DMS114 treated with DMSO at 0.1 percent for 48 hours (cell line): ENCODE measurements at regions not wholly inside any gene's neighbourhood (a gene's known extent, or its start where the extent isn't known, plus 50 kb on each side); places are given as distances from the start of the nearest gene placed in this dataset.
"Not testable (repeated sequence)": the region's sequence is repeated elsewhere in the genome, so short reads cannot be mapped to it uniquely, and the experiment has no call there.

Experiments used
- DNase-seq: peaks from one replicate; lab custom pipeline; 2025; ENCODE audit not compliant: unreplicated experiment; lab: John Stamatoyannopoulos, UW

DNA sequence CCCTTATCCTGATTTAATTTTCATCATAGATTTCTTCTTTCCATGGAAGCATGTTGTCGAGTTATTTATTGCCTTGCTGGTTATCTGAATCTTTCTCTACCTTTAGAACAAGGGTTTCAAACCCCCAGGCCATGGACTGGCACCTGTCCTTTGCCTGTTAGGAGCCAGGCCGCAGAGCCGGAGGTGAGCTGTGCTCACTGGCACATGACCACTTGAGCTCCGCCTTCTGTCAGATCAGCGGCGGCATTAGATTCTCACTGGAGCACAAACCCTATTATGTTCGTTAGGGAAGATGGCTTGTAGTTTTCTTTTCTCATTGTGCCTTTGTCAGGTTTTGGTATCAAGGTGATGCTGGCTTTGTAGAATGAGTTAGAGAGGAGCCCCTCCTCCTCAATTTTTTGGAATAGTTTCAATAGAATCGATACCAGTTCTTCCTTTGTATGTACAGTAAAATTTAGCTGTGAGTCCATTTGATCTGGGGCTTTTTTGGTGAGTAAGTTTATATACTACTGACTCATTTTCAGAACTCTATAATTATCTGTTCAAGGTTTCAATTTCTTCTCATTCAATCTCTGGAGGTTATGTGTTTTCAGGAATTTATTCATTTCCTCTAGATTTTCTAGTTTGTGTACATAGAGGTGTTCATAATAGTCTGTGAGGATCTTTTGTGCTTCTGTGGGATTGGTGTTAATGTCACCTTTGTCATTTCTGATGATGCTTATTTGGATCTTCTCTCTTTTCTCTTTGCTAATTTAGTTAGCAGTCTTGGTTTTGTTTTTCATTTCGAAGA lies 668.0 kb upstream of the FAM98A start:
- no peak for DNase-seq

DNA sequence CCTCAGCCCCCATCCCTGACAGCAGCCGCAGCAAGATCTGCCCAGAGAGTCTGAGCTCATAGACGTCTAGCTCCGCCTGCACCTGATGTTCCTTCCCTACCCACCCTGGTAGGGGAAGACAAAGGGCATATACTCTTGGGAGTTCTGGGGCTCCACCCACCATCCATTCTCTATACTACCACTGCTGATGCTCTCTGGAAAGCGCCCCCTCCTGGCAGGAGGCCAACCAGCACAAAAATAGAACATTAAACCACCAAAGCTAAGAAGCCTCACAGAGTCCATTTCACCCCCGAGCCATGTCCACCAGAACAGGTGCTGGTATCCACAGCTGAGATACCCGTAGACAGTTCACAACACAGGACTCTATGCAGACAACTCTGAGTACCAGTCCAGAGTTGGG lies 662.6 kb upstream of the FAM98A start:
- no peak for DNase-seq

GRCh38 chr2:34254272-34254878 lies 655.3 kb upstream of the FAM98A start:
- no peak for DNase-seq

- DNase-seq = no peak
Measured at GRCh38 chr2:34252111-34252510, 653.0 kb upstream of the FAM98A start.

- no peak for DNase-seq
Measured at GRCh38 chr2:34251578-34251977, 652.5 kb upstream of the FAM98A start.

DNA sequence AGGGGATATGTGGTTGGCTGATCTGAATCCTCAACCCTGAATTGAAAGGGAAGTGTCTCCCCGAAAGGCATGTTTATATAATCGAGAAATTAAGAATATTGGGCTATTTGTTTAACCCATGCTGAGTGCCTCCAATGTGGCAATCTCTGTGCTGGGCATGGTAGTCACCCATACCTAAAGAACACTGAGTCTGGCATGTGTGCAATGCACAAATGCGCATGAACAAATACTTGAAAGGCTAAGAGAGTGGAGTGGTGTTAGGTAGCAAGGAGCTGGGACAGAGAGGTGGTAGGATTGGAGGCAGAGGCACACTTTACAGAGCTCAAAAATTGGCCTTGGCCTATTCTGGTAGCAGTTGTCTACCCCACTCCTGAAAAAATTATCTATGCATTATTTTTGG lies 645.1 kb upstream of the FAM98A start:
- no peak for DNase-seq

DNA sequence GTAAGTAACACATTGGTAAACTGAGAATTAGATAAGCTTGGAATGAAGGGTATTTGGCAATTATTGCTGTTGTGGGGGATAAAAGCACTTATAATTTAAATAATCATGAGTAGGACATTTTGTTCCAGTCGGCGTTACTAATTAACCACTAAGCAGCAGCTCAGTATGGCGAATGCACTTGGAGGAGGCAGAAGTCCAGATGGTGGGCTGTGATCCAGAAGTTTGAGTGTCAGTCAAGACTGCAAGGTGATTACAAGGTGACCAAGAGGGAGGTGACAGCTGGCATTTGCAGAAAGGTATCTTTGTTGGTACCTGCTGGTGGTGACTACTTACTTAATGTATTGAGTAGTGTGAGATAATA lies 643.6 kb upstream of the FAM98A start:
- DNase-seq = no peak

- no peak for DNase-seq
Measured at GRCh38 chr2:34241905-34242762, 643.0 kb upstream of the FAM98A start.

GRCh38 chr2:34239511-34239910 lies 640.4 kb upstream of the FAM98A start:
- DNase-seq = no peak

DNA sequence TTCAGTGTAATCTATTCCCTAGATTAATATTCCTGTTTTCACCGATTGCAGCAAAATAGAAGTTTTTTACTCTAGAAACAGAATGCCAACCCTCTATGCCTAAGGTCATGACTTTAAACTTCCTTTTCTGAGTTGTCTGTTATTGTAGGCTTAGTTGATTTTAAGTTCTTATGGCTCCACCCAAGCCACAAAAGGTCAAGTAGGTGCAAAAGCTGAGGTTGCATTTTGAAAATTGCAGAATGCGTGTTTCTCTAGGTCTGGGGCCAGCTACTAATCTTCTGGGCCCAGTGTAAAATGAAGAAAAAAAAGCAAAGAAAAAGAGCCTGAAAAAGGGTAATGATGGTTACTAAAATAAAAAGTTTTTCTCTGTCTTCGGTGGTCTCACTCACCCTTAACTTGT lies 635.7 kb upstream of the FAM98A start:
- DNase-seq = no peak

DNA sequence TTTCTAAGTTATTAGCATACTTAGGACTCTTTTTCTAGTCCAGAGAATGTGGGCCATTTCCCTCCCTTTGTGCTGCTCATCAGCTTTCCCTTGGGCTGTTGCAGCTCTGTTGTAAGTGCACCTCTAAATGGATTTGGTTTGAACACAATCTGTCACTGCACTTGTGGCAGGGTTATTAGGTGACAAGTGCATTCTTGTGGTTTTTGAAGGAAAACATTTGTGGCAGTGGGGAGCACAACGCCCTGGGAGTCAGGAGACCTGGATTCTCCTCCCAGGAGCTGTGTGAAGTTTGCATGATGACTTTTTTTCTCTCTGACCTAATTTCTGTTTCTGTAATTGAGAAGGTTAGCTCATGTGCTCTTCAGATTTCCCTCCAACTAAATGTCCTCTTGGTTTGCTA lies 630.9 kb upstream of the FAM98A start:
- no peak for DNase-seq

DNA sequence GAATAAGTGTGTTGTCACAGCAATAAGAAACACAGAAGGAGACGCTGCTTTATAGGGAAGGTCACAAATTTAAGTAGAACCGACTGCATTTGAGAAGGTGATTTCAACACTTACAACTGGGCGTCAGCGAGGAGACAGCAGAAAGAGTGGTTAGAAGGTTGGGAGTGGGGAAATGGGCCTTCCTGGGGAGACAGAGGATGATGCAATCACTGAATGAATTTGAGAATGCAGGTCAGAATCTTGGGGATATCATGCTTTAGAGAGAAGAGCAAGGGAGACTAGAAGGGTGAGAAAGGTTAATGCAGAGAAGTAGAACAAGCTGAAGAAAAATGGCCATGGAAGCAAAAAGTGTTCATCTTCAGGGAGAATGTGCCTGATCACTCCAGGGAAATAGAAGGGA lies 616.1 kb upstream of the FAM98A start:
- DNase-seq = no peak

DNA sequence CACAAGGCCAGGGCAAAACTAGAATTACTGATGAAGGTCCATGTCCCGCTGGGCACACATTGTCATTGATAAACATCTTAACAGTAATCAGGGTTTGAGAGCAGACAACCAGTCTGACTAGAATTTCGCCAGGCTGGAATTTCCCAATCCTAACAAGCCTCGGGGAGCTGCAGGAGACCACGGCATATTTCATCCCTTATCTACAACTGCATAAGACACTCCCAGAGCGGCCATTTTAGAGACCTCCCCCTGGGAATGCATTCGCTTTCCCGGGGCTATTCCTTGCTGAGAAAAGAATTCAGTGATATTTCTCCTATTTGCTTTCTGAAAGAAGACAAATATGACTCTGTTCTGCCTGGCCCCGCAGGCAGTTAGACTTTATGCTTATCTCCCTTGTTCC lies 611.3 kb upstream of the FAM98A start:
- DNase-seq = not testable (repeated sequence)

GRCh38 chr2:34204560-34204959 lies 605.5 kb upstream of the FAM98A start:
- no peak for DNase-seq

- DNase-seq = no peak
Measured at GRCh38 chr2:34201099-34201498, 602.0 kb upstream of the FAM98A start.

DNA sequence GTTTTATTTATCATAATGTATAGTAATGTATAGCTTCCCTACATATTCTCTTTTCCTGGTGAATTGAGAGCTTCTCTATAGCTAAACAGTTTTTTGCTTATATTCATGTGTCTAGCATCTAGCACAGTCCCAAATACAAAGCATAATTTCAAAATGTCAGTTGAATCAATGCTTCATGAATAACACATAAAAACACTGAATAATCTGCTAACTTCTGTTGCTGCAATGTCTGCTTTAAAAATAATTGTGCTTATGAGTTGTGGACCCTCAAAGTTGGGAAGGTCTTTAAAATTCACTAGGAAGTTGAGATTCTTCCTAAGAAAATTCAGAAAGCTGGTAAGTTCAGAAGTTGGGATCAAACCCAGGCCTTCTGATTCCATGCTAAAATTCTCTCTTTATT lies 600.9 kb upstream of the FAM98A start:
- DNase-seq = no peak

DNA sequence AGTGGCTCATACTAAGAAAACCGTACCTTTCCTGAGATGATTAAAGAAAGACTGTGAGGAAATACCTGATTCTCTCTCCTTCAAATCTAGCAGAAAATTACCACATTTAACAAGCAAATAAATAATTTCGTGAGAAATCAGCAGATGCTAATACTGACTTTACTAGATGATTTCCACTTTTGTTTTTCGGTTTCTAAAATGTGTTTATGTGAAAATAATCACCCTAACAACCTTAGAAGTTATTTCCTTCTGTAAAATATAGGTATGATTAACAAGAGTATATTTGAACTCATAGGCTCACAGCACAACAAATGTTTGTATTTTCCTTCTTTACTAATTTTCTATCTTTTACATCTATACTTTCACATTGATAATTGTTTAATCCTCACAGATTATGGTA lies 594.1 kb upstream of the FAM98A start:
- DNase-seq = no peak

GRCh38 chr2:34188464-34189303 lies 589.6 kb upstream of the FAM98A start:
- no peak for DNase-seq

GRCh38 chr2:34179511-34179910 lies 580.4 kb upstream of the FAM98A start:
- DNase-seq = no peak

GRCh38 chr2:34178482-34178881 lies 579.4 kb upstream of the FAM98A start:
- no peak for DNase-seq

DNA sequence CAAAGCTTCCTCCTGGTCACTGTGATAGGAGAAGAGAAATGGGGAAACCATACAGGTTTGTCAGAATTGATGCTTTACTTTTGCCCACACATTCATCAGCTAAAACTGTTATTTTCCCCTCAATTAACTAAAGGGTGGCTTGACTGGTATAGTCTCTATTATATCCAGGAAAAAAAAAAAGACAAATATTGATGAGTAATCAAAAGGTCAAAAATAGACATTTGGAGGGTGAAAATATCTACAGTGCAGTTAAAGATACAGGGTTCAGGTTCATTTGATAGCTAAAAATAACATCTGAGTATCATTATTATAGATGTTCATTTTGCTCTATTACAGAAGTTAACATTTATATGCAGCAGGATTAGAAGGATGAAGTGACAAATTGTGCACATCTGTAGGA lies 577.6 kb upstream of the FAM98A start:
- no peak for DNase-seq
